Common myeloid progenitor, CD34-positive (primary cell): ENCODE measurements at regions not wholly inside any gene's neighbourhood (a gene's known extent, or its start where the extent isn't known, plus 50 kb on each side); places are given as distances from the start of the nearest gene placed in this dataset.

Source experiments
- CTCF ChIA-PET: fragments of 350-600 bp; sonication (Branson Sonifier 250); formaldehyde crosslinking; loops from one replicate; lab custom pipeline; 2021; ENCODE audit warnings: antibody characterized with exemption; lab: Charles Lee
- POLR2A ChIA-PET: fragments of 350-600 bp; sonication (Branson Sonifier 250); formaldehyde crosslinking; loops from one replicate; lab custom pipeline; 2021; ENCODE audit warnings: antibody characterized with exemption; lab: Charles Lee
- DNase-seq, 3 donors: peaks; one replicate each; pipeline versions ENCODE4 v3.0.0 to v3.0.0-alpha.2; 2013
- H3K27ac ChIP-seq, 2 experiments: 1 replicate in 1 of 2; 2 replicates in 1 of 2; pipeline ENCODE4 v1.7.0; 2013; ENCODE audit warnings: inconsistent platforms in 2 of 2, low read length in 2 of 2, mild to moderate bottlenecking in 2 of 2, low read depth in 1 of 2, moderate library complexity in 1 of 2; ENCODE audit not compliant: severe bottlenecking in 2 of 2, insufficient read depth in 1 of 2, poor library complexity in 1 of 2
- H3K27me3 ChIP-seq, 5 experiments: replicated peaks in 2 of 5; 1 replicate in 3 of 5; 2 replicates in 2 of 5; pipeline versions ENCODE4 v1.6.1 to v1.7.0; 2013; ENCODE audit warnings: low read length in 4 of 5, mild to moderate bottlenecking in 2 of 5, moderate library complexity in 2 of 5, inconsistent platforms in 1 of 5; ENCODE audit not compliant: insufficient read depth in 5 of 5, control insufficient read depth in 4 of 5
- H3K36me3 ChIP-seq, 4 experiments: 1 replicate in 2 of 4; 2 replicates in 2 of 4; pipeline versions ENCODE4 v1.6.1 to v1.7.0; 2013; ENCODE audit warnings: low read length in 3 of 4, control low read depth in 1 of 4, mild to moderate bottlenecking in 1 of 4; ENCODE audit not compliant: control insufficient read depth in 4 of 4, insufficient read depth in 4 of 4
- H3K4me1 ChIP-seq, 4 experiments: 1 replicate in 3 of 4; 2 replicates in 1 of 4; pipeline versions ENCODE4 v1.6.1 to v1.7.1; 2013; ENCODE audit warnings: low read length in 3 of 4, mild to moderate bottlenecking in 3 of 4, control low read depth in 1 of 4, inconsistent platforms in 1 of 4, moderate library complexity in 1 of 4; ENCODE audit not compliant: control insufficient read depth in 4 of 4, insufficient read depth in 4 of 4; ENCODE audit errors: control extremely low read depth in 1 of 4
- H3K4me3 ChIP-seq, 7 experiments: 1 replicate in 4 of 7; 2 replicates in 3 of 7; pipeline versions ENCODE4 v1.5.1 to v1.7.0; 2013; ENCODE audit warnings: mild to moderate bottlenecking in 7 of 7, low read length in 6 of 7, moderate library complexity in 6 of 7, inconsistent platforms in 2 of 7, low read depth in 2 of 7, control low read depth in 1 of 7; ENCODE audit not compliant: insufficient read depth in 4 of 7, control insufficient read depth in 1 of 7; ENCODE audit errors: extremely low read depth in 1 of 7
- H3K9me3 ChIP-seq, 5 experiments: 1 replicate in 4 of 5; 2 replicates in 1 of 5; pipeline versions ENCODE4 v1.6.1 to v1.7.1; 2013; ENCODE audit warnings: low read length in 4 of 5, mild to moderate bottlenecking in 2 of 5, inconsistent platforms in 1 of 5, low read depth in 1 of 5, moderate library complexity in 1 of 5; ENCODE audit not compliant: control insufficient read depth in 4 of 5, insufficient read depth in 2 of 5; ENCODE audit errors: control extremely low read depth in 1 of 5
- WGBS: methylation state at CpG from one replicate; pipeline ENCODE4 v1.1.5; 2013; ENCODE audit not compliant: insufficient coverage; 5-methylcytosine and 5-hydroxymethylcytosine counted together

GRCh38 chr6:121526282-121526681, 90.8 kb downstream of the GJA1 start:
- ChIA-PET POLR2A (no interaction called here), CTCF (no interaction called here)
- H3K9me3 ChIP-seq = no peaks in the 10 kb centered on the region
- no peaks in the 10 kb centered on the region for H3K36me3 ChIP-seq
- H3K27ac ChIP-seq = no peak overlapping the region
- H3K27me3 ChIP-seq = no peaks in the 10 kb centered on the region
- WGBS = 100% methylated on average over 1 of the region's 1 CpG
- DNase-seq = no peak
- no peaks in the 10 kb centered on the region for H3K4me1 ChIP-seq
- no peak overlapping the region for H3K4me3 ChIP-seq

- CTCF ChIA-PET = interaction anchor here (0.7 kb wide), 1 partner anchor 16 kb away, joined by 3 read pairs; no protein-coding TSS in a partner anchor
- Histone ChIP-seq H3K36me3 (no peaks in the 10 kb centered on the region), H3K4me1 (no peaks in the 10 kb centered on the region), H3K27me3 (no peaks in the 10 kb centered on the region), H3K4me3 (no peak overlapping the region), H3K27ac (no peak overlapping the region), H3K9me3 (no peaks in the 10 kb centered on the region)
- POLR2A ChIA-PET = no interaction called here
- DNase-seq = no peak
- WGBS = 59% methylated on average over 2 of the region's 4 CpGs
These were observed 96.3 kb downstream of the GJA1 start for GRCh38 chr6:121531658-121532169.

- POLR2A ChIA-PET = no interaction called here
- no peaks in the 10 kb centered on the region for H3K36me3 ChIP-seq
- no peak overlapping the region for H3K4me3 ChIP-seq
- WGBS = no CpG with 5 or more reads among the region's 3 CpGs
- no peak overlapping the region for H3K27ac ChIP-seq
- no peaks in the 10 kb centered on the region for H3K27me3 ChIP-seq
- no peaks in the 10 kb centered on the region for H3K9me3 ChIP-seq
- CTCF ChIA-PET = interaction anchor here (0.6 to 0.9 kb wide), 2 partner anchors 15 to 60 kb away, joined by 3 read pairs; no protein-coding TSS in a partner anchor
- no peaks in the 10 kb centered on the region for H3K4me1 ChIP-seq
- no peak for DNase-seq
These were observed 97.9 kb downstream of the GJA1 start for GRCh38 chr6:121533321-121533841.

GRCh38 chr6:121535777-121536176, 100.3 kb downstream of the GJA1 start:
- Histone ChIP-seq H3K27me3 (no peaks in the 10 kb centered on the region), H3K4me3 (no peak overlapping the region), H3K27ac (no peak overlapping the region), H3K36me3 (no peaks in the 10 kb centered on the region), H3K4me1 (no peaks in the 10 kb centered on the region), H3K9me3 (no peaks in the 10 kb centered on the region)
- ChIA-PET POLR2A (no interaction called here), CTCF (interaction anchor here (1.8 kb wide), 1 partner anchor 23 kb away, joined by 4 read pairs; no protein-coding TSS in a partner anchor)
- no peak for DNase-seq
- 100% methylated on average over 4 of the region's 4 CpGs for WGBS

- CTCF ChIA-PET = no interaction called here
- POLR2A ChIA-PET = no interaction called here
These were observed 100.9 kb downstream of the GJA1 start for GRCh38 chr6:121536345-121536744.

GRCh38 chr6:121539439-121539838, 104.0 kb downstream of the GJA1 start:
- no peaks in the 10 kb centered on the region for H3K36me3 ChIP-seq
- ChIA-PET POLR2A (no interaction called here), CTCF (interaction anchor here (1.2 kb wide), 1 partner anchor 14 kb away, joined by 3 read pairs; no protein-coding TSS in a partner anchor)
- no peak overlapping the region for H3K4me3 ChIP-seq
- no peak for DNase-seq
- H3K9me3 ChIP-seq = no peaks in the 10 kb centered on the region
- no CpG with 5 or more reads among the region's 1 CpG for WGBS
- no peak overlapping the region for H3K27ac ChIP-seq
- H3K4me1 ChIP-seq = no peaks in the 10 kb centered on the region
- H3K27me3 ChIP-seq = no peaks in the 10 kb centered on the region

More at GRCh38 chr6:121536345-121536744, 100.9 kb downstream of the GJA1 start:
- WGBS = 100% methylated on average over 2 of the region's 2 CpGs
- no peaks in the 10 kb centered on the region for H3K4me1 ChIP-seq
- no peaks in the 10 kb centered on the region for H3K36me3 ChIP-seq
- no peaks in the 10 kb centered on the region for H3K27me3 ChIP-seq
- H3K9me3 ChIP-seq = no peaks in the 10 kb centered on the region
- no peak overlapping the region for H3K4me3 ChIP-seq
- H3K27ac ChIP-seq = no peak overlapping the region
- DNase-seq = no peak

GRCh38 chr6:121540210-121540609, 104.8 kb downstream of the GJA1 start:
- Histone ChIP-seq H3K4me3 (no peak overlapping the region), H3K36me3 (no peaks in the 10 kb centered on the region), H3K4me1 (no peaks in the 10 kb centered on the region), H3K9me3 (no peaks in the 10 kb centered on the region), H3K27me3 (no peaks in the 10 kb centered on the region), H3K27ac (no peak overlapping the region)
- CTCF ChIA-PET = interaction anchor here (1.2 kb wide), 1 partner anchor 15 kb away, joined by 3 read pairs; no protein-coding TSS in a partner anchor
- POLR2A ChIA-PET = no interaction called here
- WGBS = 60% methylated on average over 1 of the region's 2 CpGs
- DNase-seq = no peak
